ENCODE measurements at regions not wholly inside any gene's neighbourhood (a gene's known extent, or its start where the extent isn't known, plus 50 kb on each side); places are given as distances from the start of the nearest gene placed in this dataset.

DNA sequence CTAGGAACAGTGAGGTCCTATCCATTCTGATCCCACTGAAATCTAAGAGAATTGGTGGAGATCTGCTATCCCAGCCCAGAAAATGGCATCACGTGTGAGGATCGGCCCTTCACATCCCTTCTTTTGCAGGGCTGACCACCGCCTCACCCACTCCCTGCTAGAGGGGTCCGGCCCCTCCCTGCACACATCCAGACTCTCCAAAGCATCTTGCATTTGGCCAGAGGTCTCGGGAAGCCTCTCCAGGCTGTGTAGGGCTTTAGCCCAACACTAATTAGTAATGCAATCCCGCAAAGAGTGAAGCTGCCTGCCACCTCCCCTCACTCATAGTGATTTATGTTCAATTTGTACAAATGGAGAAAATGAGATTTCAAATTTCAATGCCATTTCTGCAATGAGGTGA is 434.4 kb upstream of the ZFHX3 start:
- TF ChIP-seq, protein P1, sequence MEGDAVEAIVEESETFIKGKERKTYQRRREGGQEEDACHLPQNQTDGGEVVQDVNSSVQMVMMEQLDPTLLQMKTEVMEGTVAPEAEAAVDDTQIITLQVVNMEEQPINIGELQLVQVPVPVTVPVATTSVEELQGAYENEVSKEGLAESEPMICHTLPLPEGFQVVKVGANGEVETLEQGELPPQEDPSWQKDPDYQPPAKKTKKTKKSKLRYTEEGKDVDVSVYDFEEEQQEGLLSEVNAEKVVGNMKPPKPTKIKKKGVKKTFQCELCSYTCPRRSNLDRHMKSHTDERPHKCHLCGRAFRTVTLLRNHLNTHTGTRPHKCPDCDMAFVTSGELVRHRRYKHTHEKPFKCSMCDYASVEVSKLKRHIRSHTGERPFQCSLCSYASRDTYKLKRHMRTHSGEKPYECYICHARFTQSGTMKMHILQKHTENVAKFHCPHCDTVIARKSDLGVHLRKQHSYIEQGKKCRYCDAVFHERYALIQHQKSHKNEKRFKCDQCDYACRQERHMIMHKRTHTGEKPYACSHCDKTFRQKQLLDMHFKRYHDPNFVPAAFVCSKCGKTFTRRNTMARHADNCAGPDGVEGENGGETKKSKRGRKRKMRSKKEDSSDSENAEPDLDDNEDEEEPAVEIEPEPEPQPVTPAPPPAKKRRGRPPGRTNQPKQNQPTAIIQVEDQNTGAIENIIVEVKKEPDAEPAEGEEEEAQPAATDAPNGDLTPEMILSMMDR (IDR thresholded peaks at IDR 0.05), result no peak
- no peak for TF ChIP-seq POLR2A (IDR thresholded peaks at IDR 0.05)
